Activated T-cell treated with anti-CD3 and anti-CD28 coated beads, Interleukin-2, amount 50 U/mL, for 24 hours (primary cell): ENCODE measurements at regions not wholly inside any gene's neighbourhood (a gene's known extent, or its start where the extent isn't known, plus 50 kb on each side); places are given as distances from the start of the nearest gene placed in this dataset.
"Not testable (repeated sequence)": the region's sequence is repeated elsewhere in the genome, so short reads cannot be mapped to it uniquely, and the experiment has no call there.

ENCODE experiments used
- DNase-seq: peaks from one replicate; pipeline ENCODE4 v3.0.0-alpha.2; 2020
- H3K27ac Mint-ChIP-seq: 2 replicates; pipeline ENCODE4 v1.8.0; 2020; ENCODE audit warnings: mild to moderate bottlenecking, mixed read lengths
- H3K27me3 Mint-ChIP-seq: 2 replicates; pipeline ENCODE4 v1.8.0; 2020; ENCODE audit warnings: mixed read lengths
- H3K36me3 Mint-ChIP-seq: 2 replicates; pipeline ENCODE4 v1.8.0; 2020; ENCODE audit warnings: low read depth, mixed read lengths
- H3K4me1 Mint-ChIP-seq: 2 replicates; pipeline ENCODE4 v1.8.0; 2020; ENCODE audit warnings: low read depth, mixed read lengths
- H3K4me3 Mint-ChIP-seq: 2 replicates; pipeline ENCODE4 v1.8.0; 2020; ENCODE audit warnings: mild to moderate bottlenecking, moderate library complexity, mixed read lengths
- H3K9me3 Mint-ChIP-seq: 2 replicates; pipeline ENCODE4 v1.8.0; 2020; ENCODE audit warnings: mixed read lengths

DNA sequence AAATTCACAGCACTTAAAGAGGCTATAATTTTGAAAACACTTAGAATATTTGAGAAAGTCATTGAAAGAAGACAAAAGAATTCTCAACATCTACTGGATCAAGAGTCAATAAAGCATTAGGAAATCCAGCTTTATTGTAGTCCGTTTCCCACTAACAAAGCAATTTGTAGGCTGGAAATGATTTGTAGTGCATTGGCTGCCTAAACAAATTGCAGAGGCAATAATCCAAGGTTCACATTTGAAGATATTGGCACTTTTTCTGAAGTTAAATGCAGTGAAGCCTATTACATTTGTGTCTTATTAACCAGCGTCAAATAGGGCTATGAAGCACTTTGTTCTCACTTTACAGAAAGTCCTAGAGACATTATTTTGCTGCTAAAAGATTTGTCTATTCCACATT lies 848.1 kb upstream of the SLITRK1 start:
- no peaks in the 10 kb centered on the region for H3K9me3 Mint-ChIP-seq
- H3K27me3 Mint-ChIP-seq: no peaks in the 10 kb centered on the region
- no peaks in the 10 kb centered on the region for H3K4me1 Mint-ChIP-seq
- no peaks in the 10 kb centered on the region for H3K36me3 Mint-ChIP-seq
- no peak overlapping the region for H3K27ac Mint-ChIP-seq
- no peak overlapping the region for H3K4me3 Mint-ChIP-seq
- DNase-seq: no peak

DNA sequence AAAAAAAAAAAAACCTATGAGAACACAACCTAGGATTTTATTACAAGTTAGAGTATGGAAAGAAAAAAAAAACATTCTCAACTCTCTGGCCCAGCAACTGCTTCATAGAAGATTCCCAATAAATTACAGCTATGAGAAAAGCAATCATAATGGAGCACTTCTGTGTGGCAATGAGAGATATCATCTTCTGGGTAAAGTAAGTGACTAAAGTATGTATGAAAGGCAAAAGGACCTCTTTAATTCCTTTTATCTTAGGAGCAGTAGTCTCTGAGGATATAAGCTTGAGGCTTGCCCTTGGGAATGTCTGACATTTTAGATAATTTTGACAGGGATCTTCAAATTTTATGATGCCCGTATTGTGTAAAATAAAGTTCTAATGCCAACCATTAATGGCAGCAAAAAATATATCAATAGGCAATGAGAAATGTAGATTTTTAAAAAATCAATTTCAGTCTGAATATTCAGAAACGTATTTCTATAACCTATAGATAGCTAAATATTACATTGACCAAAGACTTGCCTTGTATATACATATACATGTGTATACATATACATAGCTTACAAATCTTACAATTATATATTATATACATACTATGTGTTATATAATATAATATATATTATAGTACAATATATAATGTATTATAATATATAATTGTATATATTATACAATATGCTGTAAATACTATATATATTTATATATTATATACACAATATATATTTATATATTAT lies 823.9 kb upstream of the SLITRK1 start:
- H3K9me3 Mint-ChIP-seq: no peaks in the 10 kb centered on the region
- no peaks in the 10 kb centered on the region for H3K36me3 Mint-ChIP-seq
- H3K27me3 Mint-ChIP-seq: no peaks in the 10 kb centered on the region
- no peak overlapping the region for H3K27ac Mint-ChIP-seq
- H3K4me3 Mint-ChIP-seq: no peak overlapping the region
- DNase-seq: no peak
- no peaks in the 10 kb centered on the region for H3K4me1 Mint-ChIP-seq

DNA sequence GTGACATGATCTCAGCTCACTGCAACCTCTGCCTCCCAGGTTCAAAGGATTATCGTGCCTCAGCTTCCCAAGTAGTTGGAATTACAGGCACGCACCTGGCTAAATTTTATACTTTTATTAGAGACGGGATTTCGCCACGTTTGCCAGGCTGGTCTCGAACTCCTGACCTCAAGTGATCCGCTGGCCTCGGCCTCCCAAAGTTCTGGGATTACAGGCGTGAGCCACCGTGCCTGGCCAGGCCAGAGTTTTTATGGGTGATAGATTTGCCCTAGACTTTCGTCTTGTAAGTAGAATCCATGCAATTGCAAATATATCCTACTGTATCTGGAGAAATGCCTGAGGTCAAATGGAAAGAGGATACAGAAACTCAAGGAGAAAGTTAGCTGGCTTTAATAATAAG lies 819.9 kb upstream of the SLITRK1 start:
- Mint-ChIP-seq H3K9me3 (no peaks in the 10 kb centered on the region), H3K36me3 (no peaks in the 10 kb centered on the region), H3K4me1 (no peaks in the 10 kb centered on the region), H3K27ac (no peak overlapping the region), H3K4me3 (no peak overlapping the region), H3K27me3 (no peaks in the 10 kb centered on the region)
- no peak for DNase-seq

DNA sequence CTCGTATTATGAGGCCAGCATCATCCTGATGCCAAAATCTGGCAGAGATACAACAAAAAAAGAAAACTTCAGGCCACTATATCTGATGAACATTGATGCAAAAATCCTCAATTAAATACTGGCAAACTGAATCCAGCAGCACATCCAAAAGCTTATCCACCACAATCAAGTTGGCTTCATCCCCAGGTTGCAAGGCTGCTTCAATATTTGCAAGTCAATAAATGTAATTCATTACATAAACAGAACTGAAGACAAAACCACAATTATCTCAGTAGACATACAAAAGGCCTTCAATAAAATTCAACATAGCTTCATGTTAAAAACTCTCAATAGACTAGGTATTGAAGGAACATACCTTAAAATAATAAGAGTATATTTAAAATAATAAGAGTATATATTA lies 815.3 kb upstream of the SLITRK1 start:
- not testable (repeated sequence) for DNase-seq, H3K4me1 Mint-ChIP-seq, H3K4me3 Mint-ChIP-seq, H3K9me3 Mint-ChIP-seq, H3K36me3 Mint-ChIP-seq, H3K27me3 Mint-ChIP-seq, H3K27ac Mint-ChIP-seq

DNA sequence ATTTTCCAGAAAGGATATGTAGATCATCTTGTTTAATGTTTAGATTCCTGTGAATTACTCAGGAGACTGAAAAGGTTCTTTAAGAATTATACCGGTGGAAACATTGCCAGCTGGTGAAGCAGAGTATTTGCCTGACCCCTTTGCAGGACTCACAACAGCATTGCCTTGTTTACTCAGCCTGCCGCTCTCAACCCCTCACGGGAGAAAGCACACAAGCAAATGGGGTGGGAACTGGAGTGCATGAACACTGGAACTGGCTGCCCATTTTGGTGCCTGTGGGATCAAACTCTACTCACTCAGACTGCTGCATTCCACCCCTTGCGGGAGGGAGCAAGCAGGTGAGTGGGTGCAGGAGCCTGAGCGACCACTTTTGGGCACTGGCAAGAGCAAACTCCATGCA lies 804.7 kb upstream of the SLITRK1 start:
- Mint-ChIP-seq H3K9me3 (peaks cover 8% of the 10 kb centered on the region), H3K4me1 (no peaks in the 10 kb centered on the region), H3K27me3 (no peaks in the 10 kb centered on the region), H3K27ac (no peak overlapping the region), H3K4me3 (no peak overlapping the region), H3K36me3 (no peaks in the 10 kb centered on the region)
- no peak for DNase-seq

DNA sequence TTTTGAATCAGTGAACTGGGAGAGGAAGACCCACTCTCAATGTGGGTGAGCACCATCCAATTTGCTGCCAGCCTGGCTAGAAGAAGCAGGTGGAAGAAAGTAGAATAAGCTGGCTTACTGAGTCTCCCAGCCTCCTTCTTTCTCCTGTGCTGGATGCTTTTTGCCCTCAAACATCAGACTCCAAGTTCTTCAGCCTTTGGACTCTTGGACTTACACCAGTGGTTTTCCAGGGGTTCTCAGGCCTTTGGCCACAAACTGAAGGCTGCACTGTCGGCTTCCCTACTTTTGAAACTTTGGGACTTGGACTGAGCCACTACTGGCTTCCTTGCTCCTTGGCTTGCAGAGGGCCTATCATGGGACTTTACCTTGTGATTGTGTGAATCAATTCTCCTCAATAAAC lies 804.2 kb upstream of the SLITRK1 start:
- peaks cover 8% of the 10 kb centered on the region for H3K9me3 Mint-ChIP-seq
- H3K27me3 Mint-ChIP-seq: no peaks in the 10 kb centered on the region
- no peak for DNase-seq
- no peaks in the 10 kb centered on the region for H3K36me3 Mint-ChIP-seq
- H3K4me3 Mint-ChIP-seq: no peak overlapping the region
- no peak overlapping the region for H3K27ac Mint-ChIP-seq
- H3K4me1 Mint-ChIP-seq: no peaks in the 10 kb centered on the region

DNA sequence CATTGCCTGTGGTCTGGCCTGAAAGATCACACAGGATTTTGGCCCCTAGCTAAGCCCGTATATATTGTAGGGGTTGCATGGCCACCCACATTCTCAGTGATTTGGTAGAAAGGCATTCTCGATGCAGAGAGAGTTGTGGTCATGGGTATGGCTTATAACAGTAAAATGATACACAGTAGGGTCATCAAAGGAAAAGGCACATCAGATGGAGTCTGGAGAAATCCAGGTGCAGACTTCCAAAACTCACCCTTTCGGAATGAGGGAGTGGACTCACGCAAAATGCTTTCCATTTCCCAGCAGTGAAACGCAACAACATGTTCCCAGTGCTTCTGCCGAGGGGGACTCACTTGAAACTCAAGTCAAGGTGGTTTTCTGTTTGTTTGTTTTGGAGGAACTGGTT lies 802.5 kb upstream of the SLITRK1 start:
- DNase-seq: no peak
- Mint-ChIP-seq H3K4me3 (no peak overlapping the region), H3K4me1 (no peaks in the 10 kb centered on the region), H3K9me3 (peaks cover 8% of the 10 kb centered on the region), H3K27ac (no peak overlapping the region), H3K27me3 (no peaks in the 10 kb centered on the region), H3K36me3 (no peaks in the 10 kb centered on the region)

DNA sequence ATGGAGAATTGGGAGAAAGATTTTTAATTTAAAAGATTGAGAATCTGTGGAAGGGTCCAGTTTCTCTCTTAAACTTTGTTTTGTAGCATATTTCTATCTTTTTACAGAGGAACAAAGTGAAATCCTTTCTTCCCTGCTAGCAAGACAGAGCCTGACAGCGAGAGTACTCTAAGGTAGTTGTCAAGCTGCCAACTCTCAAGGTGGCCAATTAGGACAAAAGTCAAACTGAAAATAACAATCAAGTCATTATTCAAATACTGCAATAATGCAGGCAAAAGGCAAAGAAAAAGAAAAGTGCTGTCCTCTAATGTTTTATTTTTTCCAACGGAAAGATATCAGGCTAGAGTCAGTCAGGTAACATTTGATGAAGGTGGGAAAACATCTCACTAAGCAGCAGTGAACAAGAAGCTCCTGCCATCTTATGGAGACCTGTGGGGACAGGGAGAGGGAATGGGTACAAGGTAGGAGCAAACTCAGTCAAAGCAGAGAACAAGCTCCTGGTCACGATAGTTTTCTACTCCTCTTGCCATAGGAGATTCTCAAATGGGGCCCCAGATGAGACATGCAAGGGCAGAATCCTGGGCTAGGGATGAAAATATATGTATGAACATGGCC lies 801.9 kb upstream of the SLITRK1 start:
- H3K36me3 Mint-ChIP-seq: no peaks in the 10 kb centered on the region
- no peak overlapping the region for H3K27ac Mint-ChIP-seq
- H3K4me3 Mint-ChIP-seq: no peak overlapping the region
- no peaks in the 10 kb centered on the region for H3K27me3 Mint-ChIP-seq
- H3K9me3 Mint-ChIP-seq: peaks cover 8% of the 10 kb centered on the region
- DNase-seq: no peak
- H3K4me1 Mint-ChIP-seq: no peaks in the 10 kb centered on the region

DNA sequence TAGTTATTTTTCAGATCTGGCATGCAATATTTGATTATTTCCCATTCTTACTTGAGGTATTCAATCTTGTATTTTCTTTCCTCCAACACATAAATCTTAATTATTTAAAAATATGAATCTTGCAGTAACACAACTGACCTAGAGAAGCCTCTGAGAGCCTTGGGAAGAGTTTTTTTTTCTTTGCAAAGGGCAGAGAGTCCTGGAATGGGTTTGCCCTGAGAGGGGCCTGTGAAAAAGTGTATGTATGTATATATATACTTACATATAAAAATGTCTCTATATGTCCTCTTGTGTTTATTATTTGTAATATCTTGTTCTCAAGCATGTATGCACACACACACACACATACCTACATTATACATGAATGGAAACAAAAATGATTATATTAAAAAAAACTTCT lies 801.2 kb upstream of the SLITRK1 start:
- Mint-ChIP-seq H3K36me3 (no peaks in the 10 kb centered on the region), H3K4me1 (no peaks in the 10 kb centered on the region), H3K4me3 (no peak overlapping the region), H3K27ac (no peak overlapping the region), H3K9me3 (peaks cover 8% of the 10 kb centered on the region), H3K27me3 (no peaks in the 10 kb centered on the region)
- DNase-seq: no peak

DNA sequence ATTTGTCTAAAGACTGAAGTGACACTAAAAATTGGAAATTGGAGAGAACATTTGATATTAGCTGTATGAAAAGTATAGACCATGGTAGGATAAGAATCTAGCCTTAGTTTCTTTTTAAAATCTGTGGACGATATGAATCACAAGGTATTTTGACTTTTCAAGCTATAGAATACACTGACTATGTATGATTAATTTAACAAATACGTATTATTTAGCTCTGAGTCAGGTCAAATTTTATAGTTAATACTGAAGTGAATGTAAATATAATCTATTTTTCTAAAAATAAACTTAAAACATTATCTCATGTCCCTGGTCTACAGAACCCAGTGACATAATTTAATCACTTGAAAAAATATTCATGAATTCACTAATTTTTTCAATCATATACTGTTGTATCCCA lies 795.6 kb upstream of the SLITRK1 start:
- H3K9me3 Mint-ChIP-seq: no peaks in the 10 kb centered on the region
- no peaks in the 10 kb centered on the region for H3K36me3 Mint-ChIP-seq
- H3K27ac Mint-ChIP-seq: no peak overlapping the region
- DNase-seq: no peak
- H3K4me3 Mint-ChIP-seq: no peak overlapping the region
- no peaks in the 10 kb centered on the region for H3K27me3 Mint-ChIP-seq
- H3K4me1 Mint-ChIP-seq: no peaks in the 10 kb centered on the region

DNA sequence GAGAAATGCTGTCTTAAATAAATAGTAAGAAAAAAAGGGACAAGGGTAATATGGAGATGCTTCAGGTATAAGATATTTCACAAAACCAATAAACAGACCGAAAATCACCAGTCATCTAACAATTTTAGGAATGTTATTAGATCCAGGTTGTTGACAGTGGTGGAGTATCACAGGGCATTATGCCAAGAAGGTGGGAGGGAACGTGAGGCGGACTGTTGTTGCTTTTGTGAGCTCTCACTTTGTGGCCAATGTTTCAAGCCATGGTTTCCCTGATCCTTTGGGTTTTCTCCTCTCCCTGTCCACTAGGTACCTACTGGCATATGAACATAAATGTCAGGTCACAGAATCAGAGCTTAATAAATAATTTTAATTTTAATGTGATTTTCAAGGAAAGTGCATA lies 790.3 kb upstream of the SLITRK1 start:
- Mint-ChIP-seq H3K4me1 (no peaks in the 10 kb centered on the region), H3K27ac (no peak overlapping the region), H3K36me3 (no peaks in the 10 kb centered on the region), H3K9me3 (no peaks in the 10 kb centered on the region), H3K27me3 (no peaks in the 10 kb centered on the region), H3K4me3 (no peak overlapping the region)
- DNase-seq: no peak

DNA sequence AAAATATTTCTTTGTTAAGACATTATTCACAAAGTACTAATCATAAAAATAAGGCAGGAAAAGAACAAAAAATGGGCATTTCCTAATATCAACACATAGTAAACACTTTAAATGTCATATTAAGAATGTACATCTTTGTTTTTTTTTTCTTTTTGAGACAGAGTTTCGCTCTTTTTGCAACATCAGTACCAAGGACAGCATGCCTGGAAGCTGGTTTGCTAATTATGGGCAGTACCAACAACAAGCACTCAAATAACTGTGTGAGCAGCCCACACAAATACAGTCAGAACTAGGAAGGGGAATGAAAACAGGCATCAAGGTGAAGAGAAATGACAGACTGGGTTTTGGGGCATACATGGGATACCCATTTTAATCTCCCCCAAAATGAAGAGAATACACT lies 788.0 kb upstream of the SLITRK1 start:
- Mint-ChIP-seq H3K27ac (no peak overlapping the region), H3K36me3 (no peaks in the 10 kb centered on the region), H3K4me1 (no peaks in the 10 kb centered on the region), H3K9me3 (no peaks in the 10 kb centered on the region), H3K27me3 (no peaks in the 10 kb centered on the region), H3K4me3 (no peak overlapping the region)
- DNase-seq: no peak

DNA sequence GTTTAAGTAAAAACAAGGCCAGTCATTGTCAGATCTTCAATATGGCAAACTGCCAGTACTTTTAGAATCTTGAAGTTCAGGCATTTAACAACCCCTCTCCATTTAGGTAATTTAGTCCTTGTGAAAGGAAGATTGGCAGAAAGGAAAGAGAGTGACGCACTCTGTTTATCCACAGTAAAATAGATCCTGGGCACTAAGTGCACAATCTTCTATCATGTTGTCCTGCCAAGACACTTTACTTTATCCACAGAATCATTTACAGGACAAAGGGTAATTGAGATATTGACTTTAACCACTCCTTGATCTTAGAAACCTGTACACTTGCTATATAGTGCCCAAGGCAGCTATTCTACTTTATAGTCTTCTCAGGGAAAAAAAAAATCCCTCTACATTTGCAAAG lies 786.4 kb upstream of the SLITRK1 start:
- Mint-ChIP-seq H3K4me3 (no peak overlapping the region), H3K9me3 (no peaks in the 10 kb centered on the region), H3K36me3 (no peaks in the 10 kb centered on the region), H3K27me3 (no peaks in the 10 kb centered on the region), H3K4me1 (no peaks in the 10 kb centered on the region), H3K27ac (no peak overlapping the region)
- DNase-seq: no peak

DNA sequence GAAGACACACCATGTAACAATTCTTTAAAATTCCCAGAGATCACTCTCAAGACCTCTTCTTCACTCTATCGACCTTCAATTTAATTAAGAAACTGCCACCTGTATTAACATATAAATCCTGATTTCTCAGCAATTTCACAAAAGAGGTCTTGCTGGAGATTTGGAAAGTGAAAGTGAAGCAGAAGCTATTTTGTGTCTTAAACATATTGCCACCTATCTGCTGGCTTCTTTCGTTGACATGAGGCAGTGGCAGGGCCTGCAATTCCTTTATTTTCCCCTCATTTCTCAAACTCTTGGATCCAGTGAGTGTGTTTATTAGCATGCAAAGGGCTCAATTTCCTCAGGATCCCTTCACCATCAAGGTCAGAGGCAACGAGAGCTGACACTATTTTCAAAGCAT lies 780.2 kb upstream of the SLITRK1 start:
- no peaks in the 10 kb centered on the region for H3K4me1 Mint-ChIP-seq
- H3K4me3 Mint-ChIP-seq: no peak overlapping the region
- H3K27ac Mint-ChIP-seq: no peak overlapping the region
- no peaks in the 10 kb centered on the region for H3K9me3 Mint-ChIP-seq
- H3K27me3 Mint-ChIP-seq: no peaks in the 10 kb centered on the region
- no peak for DNase-seq
- H3K36me3 Mint-ChIP-seq: no peaks in the 10 kb centered on the region

DNA sequence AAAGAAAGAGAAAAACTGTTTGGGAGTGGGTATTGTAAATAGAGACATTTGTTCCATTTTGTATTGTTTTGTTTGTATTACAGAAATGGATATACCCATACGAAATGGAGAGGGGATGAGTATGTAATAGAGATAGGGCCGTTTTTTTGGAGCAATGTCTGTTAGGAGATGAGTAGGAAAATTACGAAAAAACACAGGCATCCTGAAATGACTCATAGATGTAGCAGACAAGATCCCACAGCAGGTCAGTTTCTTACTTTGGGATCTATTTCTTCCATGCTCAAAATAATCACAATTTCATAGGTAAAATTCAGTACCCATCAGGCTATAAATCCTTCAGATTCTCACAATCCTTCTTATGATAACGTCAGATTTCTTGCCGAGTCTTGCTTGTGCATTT lies 779.4 kb upstream of the SLITRK1 start:
- Mint-ChIP-seq H3K27ac (no peak overlapping the region), H3K9me3 (no peaks in the 10 kb centered on the region), H3K27me3 (no peaks in the 10 kb centered on the region), H3K4me3 (no peak overlapping the region), H3K36me3 (no peaks in the 10 kb centered on the region), H3K4me1 (no peaks in the 10 kb centered on the region)
- DNase-seq: no peak

DNA sequence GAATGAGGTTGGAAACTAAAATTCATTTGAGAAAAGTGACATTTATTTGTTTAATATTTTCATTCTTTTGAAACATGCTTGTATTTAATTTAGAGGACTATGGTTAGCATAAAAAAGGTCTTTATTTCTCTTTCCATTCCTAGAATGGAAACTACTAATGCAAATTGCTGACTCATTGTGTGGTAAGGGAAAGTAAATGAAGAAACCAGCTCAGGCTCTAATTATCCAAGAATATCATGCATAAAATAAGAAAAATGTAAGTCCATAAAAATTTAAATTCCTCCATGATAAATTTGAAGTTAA lies 777.0 kb upstream of the SLITRK1 start:
- H3K27ac Mint-ChIP-seq: no peak overlapping the region
- H3K27me3 Mint-ChIP-seq: no peaks in the 10 kb centered on the region
- no peaks in the 10 kb centered on the region for H3K9me3 Mint-ChIP-seq
- H3K4me1 Mint-ChIP-seq: no peaks in the 10 kb centered on the region
- H3K4me3 Mint-ChIP-seq: no peak overlapping the region
- DNase-seq: no peak
- no peaks in the 10 kb centered on the region for H3K36me3 Mint-ChIP-seq
